Muscle of arm (tissue), 1 donor: ENCODE measurements at regions not wholly inside any gene's neighbourhood (a gene's known extent, or its start where the extent isn't known, plus 50 kb on each side); places are given as distances from the start of the nearest gene placed in this dataset.
"Not testable (repeated sequence)": the region's sequence is repeated elsewhere in the genome, so short reads cannot be mapped to it uniquely, and the experiment has no call there.

Experiments
- DNase-seq: peaks from one replicate; pipeline ENCODE4 v3.0.0-alpha.2; 2013

- no peak for DNase-seq
These were observed 867.4 kb downstream of the DSC3 start for GRCh38 chr18:30175061-30175574.

- no peak for DNase-seq
These were observed 879.0 kb downstream of the DSC3 start for GRCh38 chr18:30163573-30163972.

- no peak for DNase-seq
These were observed 882.4 kb downstream of the DSC3 start for GRCh38 chr18:30160124-30160523.

- no peak for DNase-seq
These were observed 891.8 kb downstream of the DSC3 start for GRCh38 chr18:30150586-30151250.

- DNase-seq = no peak
These were observed 893.0 kb downstream of the DSC3 start for GRCh38 chr18:30149585-30149984.

GRCh38 chr18:30142870-30143269 is 899.7 kb downstream of the DSC3 start:
- no peak for DNase-seq

- DNase-seq = no peak
These were observed 900.3 kb downstream of the DSC3 start for GRCh38 chr18:30142248-30142647.

GRCh38 chr18:30141506-30141905 is 901.0 kb downstream of the DSC3 start:
- not testable (repeated sequence) for DNase-seq

GRCh38 chr18:30139631-30140287 is 902.8 kb downstream of the DSC3 start:
- no peak for DNase-seq

GRCh38 chr18:30135938-30136337 is 906.6 kb downstream of the DSC3 start:
- DNase-seq = no peak

- no peak for DNase-seq
These were observed 908.5 kb downstream of the DSC3 start for GRCh38 chr18:30134020-30134419.

GRCh38 chr18:30132959-30133358 is 909.6 kb downstream of the DSC3 start:
- no peak for DNase-seq

- DNase-seq = no peak
These were observed 921.1 kb downstream of the DSC3 start for GRCh38 chr18:30121397-30121796.

- peak; percentile 9 for DNase-seq
These were observed 929.1 kb downstream of the DSC3 start for GRCh38 chr18:30113454-30113853.

GRCh38 chr18:30106356-30106755 is 936.2 kb downstream of the DSC3 start:
- DNase-seq = no peak

- DNase-seq = no peak
These were observed 938.7 kb downstream of the DSC3 start for GRCh38 chr18:30103881-30104280.

GRCh38 chr18:30096796-30097195 is 945.7 kb downstream of the DSC3 start:
- no peak for DNase-seq

- no peak for DNase-seq
These were observed 948.0 kb downstream of the DSC3 start for GRCh38 chr18:30094556-30094955.

- DNase-seq = no peak
These were observed 949.2 kb downstream of the DSC3 start for GRCh38 chr18:30093376-30093775.

GRCh38 chr18:30088238-30089015 is 954.1 kb downstream of the DSC3 start:
- no peak for DNase-seq

GRCh38 chr18:30086351-30086750 is 956.2 kb downstream of the DSC3 start:
- DNase-seq = no peak

GRCh38 chr18:30081122-30081521 is 961.4 kb downstream of the DSC3 start:
- no peak for DNase-seq
